Suprapubic skin (tissue), 4 donors: ENCODE measurements at regions not wholly inside any gene's neighbourhood (a gene's known extent, or its start where the extent isn't known, plus 50 kb on each side); places are given as distances from the start of the nearest gene placed in this dataset.

ENCODE experiments used
- CTCF ChIP-seq, 2 donors: fragments of 200-600 bp in 1 of 2; fragments of 450-650 bp in 1 of 2; sonication (generic) in 1 of 2; IDR thresholded peaks; one replicate each; pipeline ENCODE4 v1.5.1; 2016 to 2019; ENCODE audit warnings: antibody characterized with exemption in 2 of 2, mild to moderate bottlenecking in 1 of 2, moderate library complexity in 1 of 2
- POLR2A ChIP-seq, 2 donors: fragments of 450-650 bp; IDR thresholded peaks; one replicate each; pipeline ENCODE4 v1.6.1; 2017; ENCODE audit warnings: antibody characterized with exemption in 2 of 2, mild to moderate bottlenecking in 2 of 2, moderate library complexity in 2 of 2
- POLR2AphosphoS5 ChIP-seq, 3 donors: sonication (generic); formaldehyde crosslinking; IDR thresholded peaks; one replicate each; pipeline ENCODE4 v1.6.1; 2017; ENCODE audit warnings: antibody characterized with exemption in 3 of 3

- TF ChIP-seq POLR2A (IDR thresholded peaks at IDR 0.05) = no peak
- no peak for TF ChIP-seq POLR2AphosphoS5 (IDR thresholded peaks at IDR 0.05)
- TF ChIP-seq CTCF (IDR thresholded peaks at IDR 0.05) = no peak
Measured at GRCh38 chr22:48553694-48554308, 1273.9 kb downstream of the BRD1 start.
